RWPE2 (cell line): ENCODE measurements at regions not wholly inside any gene's neighbourhood (a gene's known extent, or its start where the extent isn't known, plus 50 kb on each side); places are given as distances from the start of the nearest gene placed in this dataset.

Experiments used
- ATAC-seq: fragments of 200-7000 bp; cut with Tn5 transposase; 3 replicates; pipeline ENCODE4 v1.9.1; 2021; ENCODE audit warnings: low read depth
- DNase-seq: peaks from one replicate; pipeline ENCODE4 v3.0.0-alpha.2; 2020; ENCODE audit warnings: low spot score
- H3K27ac ChIP-seq: fragments of 450-650 bp; 2 replicates; pipeline ENCODE4 v1.5.1; 2017; ENCODE audit warnings: mild to moderate bottlenecking; ENCODE audit not compliant: poor library complexity, severe bottlenecking
- H3K27me3 ChIP-seq: fragments of 250-450 bp; sonication (Bioruptor Pico); 2 replicates; pipeline ENCODE4 v1.5.1; 2021; ENCODE audit warnings: mild to moderate bottlenecking, moderate library complexity; ENCODE audit not compliant: insufficient read depth, poor library complexity, severe bottlenecking
- H3K36me3 ChIP-seq: fragments of 250-450 bp; sonication (Bioruptor Pico); 2 replicates; pipeline ENCODE4 v1.5.1; 2020; ENCODE audit warnings: low read depth, mild to moderate bottlenecking, moderate library complexity
- H3K4me1 ChIP-seq: fragments of 250-450 bp; sonication (Bioruptor Pico); 2 replicates; pipeline ENCODE4 v1.5.1; 2021; ENCODE audit warnings: mild to moderate bottlenecking, moderate library complexity; ENCODE audit not compliant: insufficient read depth, poor library complexity, severe bottlenecking
- H3K4me3 ChIP-seq: fragments of 250-450 bp; sonication (Bioruptor Pico); 2 replicates; pipeline ENCODE4 v1.5.1; 2021; ENCODE audit warnings: mild to moderate bottlenecking, moderate library complexity; ENCODE audit not compliant: severe bottlenecking
- H3K9me3 ChIP-seq: fragments of 250-450 bp; sonication (Bioruptor Pico); 2 replicates; pipeline ENCODE4 v1.5.1; 2021; ENCODE audit warnings: mild to moderate bottlenecking, moderate library complexity; ENCODE audit not compliant: severe bottlenecking
- CTCF ChIP-seq: fragments of 450-650 bp; IDR thresholded peaks from one replicate; pipeline ENCODE4 v1.5.1; 2017; ENCODE audit warnings: mild to moderate bottlenecking, moderate library complexity; ENCODE audit not compliant: poor library complexity, severe bottlenecking

- Histone ChIP-seq H3K4me3 (no peak overlapping the region), H3K4me1 (no peaks in the 10 kb centered on the region), H3K36me3 (no peaks in the 10 kb centered on the region), H3K27me3 (no peaks in the 10 kb centered on the region), H3K27ac (no peak overlapping the region), H3K9me3 (no peaks in the 10 kb centered on the region)
- DNase-seq (no peak), ATAC-seq (no peak)
- no peak for TF ChIP-seq CTCF
These were observed 575.2 kb upstream of the TPK1 start for GRCh38 chr7:145411066-145411465.

- no peak for DNase-seq
- no peak overlapping the region for H3K4me3 ChIP-seq
These were observed 562.9 kb upstream of the TPK1 start for GRCh38 chr7:145398758-145399157.

GRCh38 chr7:145394126-145394525 lies 558.3 kb upstream of the TPK1 start:
- H3K27me3 ChIP-seq, result no peaks in the 10 kb centered on the region
- no peak for DNase-seq
- peaks cover 4% of the 10 kb centered on the region for H3K9me3 ChIP-seq
- ATAC-seq, result no peak
- no peaks in the 10 kb centered on the region for H3K4me1 ChIP-seq
- TF ChIP-seq CTCF, result no peak
- no peaks in the 10 kb centered on the region for H3K36me3 ChIP-seq
- H3K4me3 ChIP-seq, result no peak overlapping the region
- no peak overlapping the region for H3K27ac ChIP-seq

More at GRCh38 chr7:145398758-145399157, 562.9 kb upstream of the TPK1 start:
- H3K27me3 ChIP-seq, result no peaks in the 10 kb centered on the region
- H3K27ac ChIP-seq, result no peak overlapping the region
- ATAC-seq, result no peak
- no peaks in the 10 kb centered on the region for H3K4me1 ChIP-seq
- peaks cover 4% of the 10 kb centered on the region for H3K9me3 ChIP-seq
- no peak for TF ChIP-seq CTCF
- H3K36me3 ChIP-seq, result no peaks in the 10 kb centered on the region

GRCh38 chr7:145382762-145383161 lies 546.9 kb upstream of the TPK1 start:
- Histone ChIP-seq H3K4me1 (no peaks in the 10 kb centered on the region), H3K4me3 (no peak overlapping the region), H3K9me3 (no peaks in the 10 kb centered on the region), H3K27ac (no peak overlapping the region), H3K36me3 (no peaks in the 10 kb centered on the region), H3K27me3 (no peaks in the 10 kb centered on the region)
- TF ChIP-seq CTCF, result no peak
- ATAC-seq, result no peak
- DNase-seq, result no peak

GRCh38 chr7:145378197-145378596 lies 542.3 kb upstream of the TPK1 start:
- Histone ChIP-seq H3K4me1 (no peaks in the 10 kb centered on the region), H3K27me3 (no peaks in the 10 kb centered on the region), H3K36me3 (no peaks in the 10 kb centered on the region), H3K9me3 (peaks cover 2% of the 10 kb centered on the region), H3K27ac (no peak overlapping the region), H3K4me3 (no peak overlapping the region)
- ATAC-seq, result no peak
- no peak for DNase-seq
- no peak for TF ChIP-seq CTCF
